B cell (primary cell): ENCODE measurements at regions not wholly inside any gene's neighbourhood (a gene's known extent, or its start where the extent isn't known, plus 50 kb on each side); places are given as distances from the start of the nearest gene placed in this dataset.

ENCODE experiments used
- ATAC-seq: fragments of 200-7000 bp; cut with Tn5 transposase; one replicate; pipeline ENCODE4 v1.10.0; 2021; ENCODE audit warnings: low read depth, mild to moderate bottlenecking, moderate number of reproducible peaks, moderate library complexity
- CTCF ChIA-PET: fragments of 350-600 bp; sonication (Branson Sonifier 250); formaldehyde crosslinking; loops from one replicate; lab custom pipeline; 2021; ENCODE audit warnings: antibody characterized with exemption, inconsistent platforms; lab: Charles Lee
- POLR2A ChIA-PET: fragments of 350-600 bp; sonication (Branson Sonifier 250); formaldehyde crosslinking; loops from one replicate; lab custom pipeline; 2021; ENCODE audit warnings: antibody characterized with exemption; lab: Charles Lee
- DNase-seq: peaks from one replicate; pipeline ENCODE4 v3.0.0; 2013
- H2AFZ ChIP-seq: 2 replicates; pipeline ENCODE4 v1.6.1; 2012; ENCODE audit warnings: mild to moderate bottlenecking, low read depth, low read length; ENCODE audit not compliant: insufficient read depth, poor library complexity, severe bottlenecking
- H3K27ac ChIP-seq, 2 donors: 1 replicate in 1 of 2; 2 replicates in 1 of 2; pipeline ENCODE4 v1.5.1; 2012 to 2013; ENCODE audit warnings: low read length in 2 of 2, mild to moderate bottlenecking in 2 of 2, moderate library complexity in 1 of 2
- H3K27me3 ChIP-seq, 4 experiments: fragments of 200-600 bp in 1 of 4; sonication (generic) in 1 of 4; replicated peaks in 1 of 4; 1 replicate in 2 of 4; 2 replicates in 2 of 4; pipeline versions ENCODE4 v1.6.1 to v1.7.0; 2013 to 2016; ENCODE audit warnings: low read length in 3 of 4, mild to moderate bottlenecking in 2 of 4, mixed read lengths in 1 of 4, moderate library complexity in 1 of 4; ENCODE audit not compliant: insufficient read depth in 4 of 4, control insufficient read depth in 3 of 4; ENCODE audit errors: control extremely low read depth in 1 of 4
- H3K36me3 ChIP-seq, 2 experiments: replicated peaks in 1 of 2; 1 replicate in 1 of 2; 2 replicates in 1 of 2; pipeline versions ENCODE4 v1.6.1 to v1.7.1; 2013; ENCODE audit warnings: low read length in 1 of 2; ENCODE audit not compliant: insufficient read depth in 2 of 2, control insufficient read depth in 1 of 2; ENCODE audit errors: control extremely low read depth in 1 of 2, extremely low read depth in 1 of 2
- H3K4me1 ChIP-seq, 2 donors: fragments of 200-600 bp in 1 of 2; sonication (generic) in 1 of 2; 1 replicate in 1 of 2; 2 replicates in 1 of 2; pipeline versions ENCODE4 v1.5.1 to v1.6.1; 2013 to 2017; ENCODE audit warnings: low read length in 2 of 2; ENCODE audit not compliant: control insufficient read depth in 2 of 2, insufficient read depth in 2 of 2
- H3K4me2 ChIP-seq: replicated peaks from 2 replicates; pipeline ENCODE3; 2012; ENCODE audit warnings: mild to moderate bottlenecking, low read depth, low read length; ENCODE audit not compliant: poor library complexity, severe bottlenecking
- H3K4me3 ChIP-seq, 5 experiments: fragments of 200-600 bp in 1 of 5; sonication (generic) in 1 of 5; 1 replicate in 3 of 5; 2 replicates in 2 of 5; pipeline versions ENCODE4 v1.5.1 to v1.7.0; 2011 to 2016; ENCODE audit warnings: low read length in 4 of 5, mild to moderate bottlenecking in 4 of 5, low read depth in 2 of 5, control low read depth in 1 of 5, moderate library complexity in 1 of 5; ENCODE audit not compliant: insufficient read depth in 1 of 5; ENCODE audit errors: control extremely low read depth in 1 of 5, extremely low read depth in 1 of 5
- H3K79me2 ChIP-seq: fragments of 200-600 bp; sonication (generic); one replicate; pipeline ENCODE4 v1.6.0; 2016; ENCODE audit warnings: low read length; ENCODE audit not compliant: control insufficient read depth, insufficient read depth
- H3K9ac ChIP-seq: fragments of 200-600 bp; sonication (generic); 2 replicates; pipeline ENCODE4 v1.6.1; 2017; ENCODE audit warnings: mild to moderate bottlenecking, low read length, moderate library complexity
- H3K9me3 ChIP-seq, 3 donors: one replicate each; pipeline versions ENCODE4 v1.6.1 to v1.7.1; 2013; ENCODE audit warnings: low read length in 2 of 3; ENCODE audit not compliant: control insufficient read depth in 2 of 3, insufficient read depth in 1 of 3; ENCODE audit errors: control extremely low read depth in 1 of 3
- H4K20me1 ChIP-seq: 2 replicates; pipeline ENCODE4 v1.6.0; 2012; ENCODE audit warnings: mild to moderate bottlenecking, low read length; ENCODE audit not compliant: insufficient read depth, control insufficient read depth, poor library complexity, severe bottlenecking
- H3K27ac Mint-ChIP-seq: one replicate; pipeline ENCODE4 v1.8.0; 2021; ENCODE audit warnings: mixed read lengths
- H3K27me3 Mint-ChIP-seq: one replicate; pipeline ENCODE4 v1.8.0; 2021; ENCODE audit warnings: mixed read lengths
- H3K4me1 Mint-ChIP-seq: one replicate; pipeline ENCODE4 v1.8.0; 2021; ENCODE audit warnings: mixed read lengths
- H3K4me3 Mint-ChIP-seq: one replicate; pipeline ENCODE4 v1.8.0; 2021; ENCODE audit warnings: mixed read lengths
- H3K9me3 Mint-ChIP-seq: one replicate; pipeline ENCODE4 v1.8.0; 2022; ENCODE audit warnings: mixed read lengths; ENCODE audit not compliant: insufficient read depth
- CTCF ChIP-seq: fragments of 200-600 bp; IDR thresholded peaks from one replicate; pipeline ENCODE4 v1.8.0; 2022; ENCODE audit warnings: antibody characterized with exemption, mild to moderate bottlenecking
- EZH2 ChIP-seq: IDR thresholded peaks from 2 replicates; pipeline ENCODE4 v1.6.1; 2012; ENCODE audit warnings: borderline replicate concordance, low read depth, mild to moderate bottlenecking, moderate library complexity, low read length; ENCODE audit not compliant: insufficient read depth, poor library complexity, severe bottlenecking
- WGBS: methylation state at CpG from one replicate; pipeline ENCODE4 v1.1.5; 2013; ENCODE audit warnings: missing lambda C conversion rate; ENCODE audit not compliant: insufficient coverage; 5-methylcytosine and 5-hydroxymethylcytosine counted together
- intact Hi-C: fragments of 100-400 bp; cut with micrococcal nuclease; formaldehyde crosslinking; loops from one replicate; pipeline ENCODE4 v1.10.0; 2022

- intact Hi-C loops, result no loop called here
- no peaks in the 10 kb centered on the region for H3K4me1 ChIP-seq
- H3K27me3 ChIP-seq, result no peaks in the 10 kb centered on the region
- no peak overlapping the region for H3K27ac Mint-ChIP-seq
- WGBS, result no CpG with 5 or more reads among the region's 3 CpGs
- POLR2A ChIA-PET, result no interaction called here
- TF ChIP-seq EZH2 (no peak), CTCF (no peak)
- no peaks in the 10 kb centered on the region for H3K36me3 ChIP-seq
- no peaks in the 10 kb centered on the region for H4K20me1 ChIP-seq
- no peaks in the 10 kb centered on the region for H3K79me2 ChIP-seq
- DNase-seq (no peak), ATAC-seq (no peak)
- H3K4me1 Mint-ChIP-seq, result no peaks in the 10 kb centered on the region
- H3K9me3 Mint-ChIP-seq, result peaks cover 7% of the 10 kb centered on the region
- CTCF ChIA-PET, result no interaction called here
- H3K4me3 ChIP-seq, result no peak overlapping the region
- H2AFZ ChIP-seq, result no peak overlapping the region
- H3K9ac ChIP-seq, result no peak overlapping the region
- no peaks in the 10 kb centered on the region for H3K27me3 Mint-ChIP-seq
- H3K4me2 ChIP-seq, result no peak overlapping the region
- peaks cover 0 to 6% (median 0%) of the 10 kb centered on the region in 3 donors for H3K9me3 ChIP-seq
- H3K4me3 Mint-ChIP-seq, result no peak overlapping the region
- H3K27ac ChIP-seq, result no peak overlapping the region
These were observed 734.2 kb downstream of the MCTP2 start for GRCh38 chr15:94965593-94965992.

DNA sequence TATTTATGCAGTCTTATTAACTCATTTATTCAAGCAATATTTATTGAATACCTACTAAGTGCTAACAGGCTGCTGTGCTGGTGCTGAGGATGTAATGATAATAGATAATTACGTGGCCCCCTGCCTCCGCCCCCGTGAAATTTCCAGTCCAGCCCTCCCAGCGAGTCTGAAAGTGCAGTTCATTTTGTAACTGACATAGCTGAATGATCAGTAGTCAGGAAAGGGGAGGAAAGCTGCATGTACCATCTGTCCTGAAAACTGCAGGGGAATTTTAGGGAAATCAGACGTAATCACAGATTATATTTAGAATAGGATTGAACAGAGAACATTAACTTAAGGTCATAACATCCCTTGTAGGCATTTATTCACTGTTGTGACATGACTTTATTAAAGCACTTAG is 736.8 kb downstream of the MCTP2 start:
- H3K9ac ChIP-seq, result no peak overlapping the region
- H3K79me2 ChIP-seq, result no peaks in the 10 kb centered on the region
- POLR2A ChIA-PET, result no interaction called here
- no CpG with 5 or more reads among the region's 5 CpGs for WGBS
- Mint-ChIP-seq H3K27me3 (no peaks in the 10 kb centered on the region), H3K27ac (no peak overlapping the region), H3K9me3 (peaks cover 7% of the 10 kb centered on the region), H3K4me3 (no peak overlapping the region), H3K4me1 (no peaks in the 10 kb centered on the region)
- no peaks in the 10 kb centered on the region for H3K36me3 ChIP-seq
- no peak overlapping the region for H3K4me2 ChIP-seq
- ATAC-seq (no peak), DNase-seq (no peak)
- no peak overlapping the region for H2AFZ ChIP-seq
- intact Hi-C loops, result no loop called here
- no peak overlapping the region for H3K4me3 ChIP-seq
- no peaks in the 10 kb centered on the region for H3K27me3 ChIP-seq
- H3K9me3 ChIP-seq, result peaks cover 0 to 6% (median 0%) of the 10 kb centered on the region in 3 donors
- no peaks in the 10 kb centered on the region for H3K4me1 ChIP-seq
- H4K20me1 ChIP-seq, result no peaks in the 10 kb centered on the region
- CTCF ChIA-PET, result no interaction called here
- no peak overlapping the region for H3K27ac ChIP-seq
- no peak for TF ChIP-seq EZH2
- no peak for TF ChIP-seq CTCF
